Kidney capillary endothelial cell (primary cell): ENCODE measurements at regions not wholly inside any gene's neighbourhood (a gene's known extent, or its start where the extent isn't known, plus 50 kb on each side); places are given as distances from the start of the nearest gene placed in this dataset.
"Not testable (repeated sequence)": the region's sequence is repeated elsewhere in the genome, so short reads cannot be mapped to it uniquely, and the experiment has no call there.

Source experiments
- DNase-seq: peaks from one replicate; pipeline ENCODE4 v3.0.0-alpha.2; 2018; ENCODE audit warnings: low spot score

- not testable (repeated sequence) for DNase-seq
Measured at GRCh38 chr1:273772-274171, 177.7 kb downstream of the OR4F29 start.

- DNase-seq, result peak; percentile 12
Measured at GRCh38 chr1:267815-268214, 183.7 kb downstream of the OR4F29 start.
